ENCODE measurements at regions not wholly inside any gene's neighbourhood (a gene's known extent, or its start where the extent isn't known, plus 50 kb on each side); places are given as distances from the start of the nearest gene placed in this dataset.

DNA sequence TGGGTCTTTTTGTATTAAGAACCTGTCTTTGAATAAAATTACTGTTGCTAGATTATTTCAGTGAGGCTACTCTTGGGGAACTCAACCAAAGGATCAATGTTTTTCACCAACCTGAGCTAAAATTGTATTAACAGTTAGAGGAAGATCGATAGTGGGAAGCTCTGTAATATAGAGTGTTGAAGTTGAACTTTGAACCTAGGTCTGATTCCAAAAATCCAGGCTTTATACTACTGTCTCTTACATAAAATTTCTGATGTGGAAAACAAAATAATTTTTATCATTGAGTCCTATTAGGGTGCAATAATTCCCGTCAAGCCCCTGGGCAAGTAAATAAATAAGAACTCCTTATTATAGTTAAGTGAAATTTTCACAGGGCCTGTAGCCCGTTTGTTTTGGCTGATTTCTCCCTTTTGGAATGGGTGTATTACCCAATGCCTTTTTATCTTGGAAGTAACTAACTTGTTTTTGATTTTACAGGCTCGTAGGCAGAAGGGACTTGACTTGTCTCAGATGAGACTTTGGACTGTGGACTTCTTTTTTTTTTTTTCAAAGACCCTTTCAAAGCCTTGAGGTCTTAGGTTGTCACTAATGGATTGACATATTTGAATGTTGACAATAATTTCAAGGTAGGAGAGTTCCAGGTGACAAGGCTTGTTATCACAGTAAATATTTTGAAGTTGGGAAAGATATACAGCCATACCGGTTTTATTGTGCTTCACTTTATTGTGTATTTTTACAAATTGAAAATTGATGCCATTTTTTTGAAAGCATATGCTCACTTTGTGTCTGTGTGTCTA is 276.1 kb downstream of the NFKBIZ start:
- no peak for ATAC-seq
- no peak overlapping the region for H2AFZ ChIP-seq (ENCODE audit: low read length)
- no peaks in the 10 kb centered on the region for H4K20me1 ChIP-seq (ENCODE audit: insufficient read depth, low read length)
- intact Hi-C loops (cut with micrococcal nuclease; ENCODE audit: unreplicated experiment) (no loop called here), in situ Hi-C loops (cut with HindIII; ENCODE audit: extremely low pct_ligation_motif_present, low pct_unique_long_range_greater_than_20kb) (no loop called here)
- H3K9me3 ChIP-seq (ENCODE audit: low read length) = peaks cover 10% of the 10 kb centered on the region; the same call in 1 of the 2 replicates
- H3K27ac ChIP-seq (ENCODE audit: extremely low read length, insufficient read depth, low read length) = no peak overlapping the region
- ChIA-PET CTCF (ENCODE audit: low intra/inter-chr PET ratio, low total read pairs) (no interaction called here), POLR2A (no interaction called here)
- no peaks in the 10 kb centered on the region for H3K36me3 ChIP-seq (replicated peaks in 1 of 2; ENCODE audit: control insufficient read depth in 1 of 2, insufficient read depth in 2 of 2, low read length in 2 of 2)
- no peaks in the 10 kb centered on the region for H3K4me1 ChIP-seq (ENCODE audit: insufficient read depth, low read length)
- no peak overlapping the region for H3K4me3 ChIP-seq (replicated peaks in 1 of 3; ENCODE audit: insufficient read depth in 1 of 3, low read depth in 2 of 3, low read length in 3 of 3)
- no TSS peak for BruUV-seq (replicated peaks)
- no peaks in the 10 kb centered on the region; a peak in 1 of 5 replicates for H3K27me3 ChIP-seq (ENCODE audit: control insufficient read depth in 1 of 2, insufficient read depth in 2 of 2, low read length in 2 of 2)
- no peaks in the 10 kb centered on the region for H3K79me2 ChIP-seq (ENCODE audit: insufficient read depth, low read length)
- no peak for DNase-seq (ENCODE audit: low spot score)
- no peak for FAIRE-seq
- TF ChIP-seq STAG1 (CRISPR knock-in tag; IDR thresholded peaks at IDR 0.05) (no peak), RCOR2 (CRISPR knock-in tag; IDR thresholded peaks at IDR 0.05) (no peak), ZNF552 (CRISPR knock-in tag; IDR thresholded peaks at IDR 0.05; ENCODE audit: borderline replicate concordance) (no peak), POLR2AphosphoS2 (IDR thresholded peaks at IDR 0.05; ENCODE audit: low read depth, low read length) (no peak), ZNF749 (CRISPR knock-in tag; IDR thresholded peaks at IDR 0.05; ENCODE audit: borderline replicate concordance) (no peak), ATF7 (IDR thresholded peaks at IDR 0.05) (no peak), ATF7 (CRISPR knock-in tag; IDR thresholded peaks at IDR 0.05) (no peak), BCL6 (CRISPR knock-in tag; IDR thresholded peaks at IDR 0.05) (no peak), ZNF501 (CRISPR knock-in tag; IDR thresholded peaks at IDR 0.05) (no peak), ZNF484 (CRISPR knock-in tag; IDR thresholded peaks at IDR 0.05; ENCODE audit: borderline replicate concordance, low read depth) (no peak), KDM4B (CRISPR knock-in tag; IDR thresholded peaks at IDR 0.05) (no peak)
- TF ChIP-seq, protein P1, sequence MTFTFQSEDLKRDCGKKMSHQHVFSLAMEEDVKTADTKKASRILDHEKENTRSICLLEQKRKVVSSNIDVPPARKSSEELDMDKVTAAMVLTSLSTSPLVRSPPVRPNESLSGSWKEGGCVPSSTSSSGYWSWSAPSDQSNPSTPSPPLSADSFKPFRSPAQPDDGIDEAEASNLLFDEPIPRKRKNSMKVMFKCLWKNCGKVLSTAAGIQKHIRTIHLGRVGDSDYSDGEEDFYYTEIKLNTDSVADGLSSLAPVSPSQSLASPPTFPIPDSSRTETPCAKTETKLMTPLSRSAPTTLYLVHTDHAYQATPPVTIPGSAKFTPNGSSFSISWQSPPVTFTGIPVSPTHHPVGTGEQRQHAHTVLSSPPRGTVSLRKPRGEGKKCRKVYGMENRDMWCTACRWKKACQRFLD (CRISPR knock-in tag; IDR thresholded peaks at IDR 0.05; ENCODE audit: borderline replicate concordance) = no peak
- WGBS (ENCODE audit: low lambda C conversion rate) = 6% methylated on average over 5 of the region's 5 CpGs
- H3K9ac ChIP-seq (ENCODE audit: insufficient read depth, low read depth, low read length) = no peak overlapping the region
- H3K4me2 ChIP-seq (ENCODE audit: low read depth, low read length) = no peak overlapping the region
